ENCODE measurements at regions not wholly inside any gene's neighbourhood (a gene's known extent, or its start where the extent isn't known, plus 50 kb on each side); places are given as distances from the start of the nearest gene placed in this dataset.
"Not testable (repeated sequence)": the region's sequence is repeated elsewhere in the genome, so short reads cannot be mapped to it uniquely, and the experiment has no call there.

GRCh38 chr2:132347041-132347780 lies 69.4 kb upstream of the GPR39 start:
- H4K20me1 ChIP-seq (ENCODE audit: insufficient read depth); H3F3A ChIP-seq (replicated peaks; ENCODE audit: insufficient read depth); CTCF ChIA-PET; POLR2A ChIA-PET; H3K27me3 ChIP-seq (ENCODE audit: insufficient read depth); H3K36me3 ChIP-seq (replicated peaks in 1 of 2; ENCODE audit: control insufficient read depth in 1 of 2, insufficient read depth in 2 of 2, low read length in 1 of 2); H3K9me2 ChIP-seq; H3K79me2 ChIP-seq (ENCODE audit: insufficient read depth); H3K9me3 ChIP-seq; H3K4me1 ChIP-seq (ENCODE audit: control insufficient read depth in 1 of 2, insufficient read depth in 2 of 2, low read depth in 1 of 2, low read length in 1 of 2): not testable (repeated sequence)
- 2% methylated on average over 31 of the region's 34 CpGs for WGBS (ENCODE audit: low lambda C conversion rate)
- Histone ChIP-seq H3K4me3 (ENCODE audit: low read depth in 2 of 2, low read length in 1 of 2) (peak overlapping the region; percentile 60 to 62), H3K9ac (peak overlapping the region; percentile 81), H3K4me2 (peak overlapping the region; percentile 81), H2AFZ (ENCODE audit: low read depth) (peak overlapping the region; percentile 88), H3K27ac (ENCODE audit: low read depth in 2 of 2, low read length in 1 of 2) (peak overlapping the region; percentile 51 to 69; a peak in 2 of 4 replicates)
- TF ChIP-seq POLR2AphosphoS5 (IDR thresholded peaks at IDR 0.05; ENCODE audit: low read depth, low read length) (peak; percentile 58), TAF1 (IDR thresholded peaks at IDR 0.05; ENCODE audit: borderline replicate concordance, low read depth, low read length) (peak; percentile 60), NRF1 (IDR thresholded peaks at IDR 0.05; ENCODE audit: low read depth, low read length) (peak; percentile 39; the same call in 1 of the 2 replicates), MXI1 (IDR thresholded peaks at IDR 0.05; ENCODE audit: low read depth, low read length) (peak; percentile 27; the same call in 1 of the 2 replicates), ELF1 (IDR thresholded peaks at IDR 0.05) (peak; percentile 81), CHD2 (IDR thresholded peaks at IDR 0.05; ENCODE audit: low read length, partially characterized antibody) (peak; percentile 72), RCOR1 (IDR thresholded peaks at IDR 0.05; ENCODE audit: low read length) (0 out of 2 replicates have a peak, but pooled peaks have one; percentile 14), GABPA (IDR thresholded peaks at IDR 0.05; ENCODE audit: low read depth) (peak; percentile 80)
- peak; percentile 47 for DNase-seq

GRCh38 chr2:132349092-132349687 lies 67.4 kb upstream of the GPR39 start:
- not testable (repeated sequence) for H3K27ac ChIP-seq (ENCODE audit: low read depth in 2 of 2, low read length in 1 of 2)

DNA sequence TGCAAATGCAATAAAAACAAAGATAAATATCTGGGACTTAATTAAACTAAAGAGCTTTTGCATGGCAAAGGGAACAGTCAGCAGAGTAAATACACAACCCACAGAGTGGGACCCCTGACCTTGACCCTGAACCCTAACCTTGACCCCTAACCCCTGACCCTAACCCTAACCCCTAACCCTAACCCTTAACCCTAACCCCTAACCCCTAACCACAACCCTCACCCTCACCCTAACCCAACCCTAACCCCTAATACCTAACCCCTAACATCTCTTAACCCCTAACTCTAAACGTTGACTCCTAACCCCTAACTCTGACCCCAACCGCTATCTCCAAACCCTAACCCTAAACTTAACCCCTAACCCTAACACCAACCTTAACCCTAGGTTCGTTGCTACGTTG lies 64.9 kb upstream of the GPR39 start:
- H3K27ac ChIP-seq (ENCODE audit: low read depth in 2 of 2, low read length in 1 of 2); H3K9me3 ChIP-seq; H3F3A ChIP-seq (replicated peaks; ENCODE audit: insufficient read depth); H3K36me3 ChIP-seq (replicated peaks in 1 of 2; ENCODE audit: control insufficient read depth in 1 of 2, insufficient read depth in 2 of 2, low read length in 1 of 2); H3K79me2 ChIP-seq (ENCODE audit: insufficient read depth); POLR2A ChIA-PET; H3K9ac ChIP-seq; H3K9me2 ChIP-seq; H4K20me1 ChIP-seq (ENCODE audit: insufficient read depth); H3K27me3 ChIP-seq (ENCODE audit: insufficient read depth); H3K4me1 ChIP-seq (ENCODE audit: control insufficient read depth in 1 of 2, insufficient read depth in 2 of 2, low read depth in 1 of 2, low read length in 1 of 2); CTCF ChIA-PET; H2AFZ ChIP-seq (ENCODE audit: low read depth); DNase-seq: not testable (repeated sequence)
- WGBS (ENCODE audit: low lambda C conversion rate): 74% methylated on average over 4 of the region's 4 CpGs
- Histone ChIP-seq H3K4me3 (ENCODE audit: low read depth in 2 of 2, low read length in 1 of 2) (peak overlapping the region; percentile 13 to 47; a peak in 1 of 4 replicates), H3K4me2 (peak overlapping the region; percentile 84)

More at GRCh38 chr2:132349092-132349687, 67.4 kb upstream of the GPR39 start:
- H3F3A ChIP-seq (replicated peaks; ENCODE audit: insufficient read depth); H4K20me1 ChIP-seq (ENCODE audit: insufficient read depth); H3K9me2 ChIP-seq; H3K27me3 ChIP-seq (ENCODE audit: insufficient read depth); H3K79me2 ChIP-seq (ENCODE audit: insufficient read depth); POLR2A ChIA-PET; DNase-seq; H3K9me3 ChIP-seq; H3K4me2 ChIP-seq; H3K4me1 ChIP-seq (ENCODE audit: control insufficient read depth in 1 of 2, insufficient read depth in 2 of 2, low read depth in 1 of 2, low read length in 1 of 2); H2AFZ ChIP-seq (ENCODE audit: low read depth); H3K36me3 ChIP-seq (replicated peaks in 1 of 2; ENCODE audit: control insufficient read depth in 1 of 2, insufficient read depth in 2 of 2, low read length in 1 of 2); H3K9ac ChIP-seq: not testable (repeated sequence)
- peak; percentile 65 for TF ChIP-seq RAD21 (IDR thresholded peaks at IDR 0.05; ENCODE audit: low read length)
- TF ChIP-seq SMC3 (IDR thresholded peaks at IDR 0.05; ENCODE audit: low read depth, low read length): peak; percentile 55
- TF ChIP-seq, protein P1, sequence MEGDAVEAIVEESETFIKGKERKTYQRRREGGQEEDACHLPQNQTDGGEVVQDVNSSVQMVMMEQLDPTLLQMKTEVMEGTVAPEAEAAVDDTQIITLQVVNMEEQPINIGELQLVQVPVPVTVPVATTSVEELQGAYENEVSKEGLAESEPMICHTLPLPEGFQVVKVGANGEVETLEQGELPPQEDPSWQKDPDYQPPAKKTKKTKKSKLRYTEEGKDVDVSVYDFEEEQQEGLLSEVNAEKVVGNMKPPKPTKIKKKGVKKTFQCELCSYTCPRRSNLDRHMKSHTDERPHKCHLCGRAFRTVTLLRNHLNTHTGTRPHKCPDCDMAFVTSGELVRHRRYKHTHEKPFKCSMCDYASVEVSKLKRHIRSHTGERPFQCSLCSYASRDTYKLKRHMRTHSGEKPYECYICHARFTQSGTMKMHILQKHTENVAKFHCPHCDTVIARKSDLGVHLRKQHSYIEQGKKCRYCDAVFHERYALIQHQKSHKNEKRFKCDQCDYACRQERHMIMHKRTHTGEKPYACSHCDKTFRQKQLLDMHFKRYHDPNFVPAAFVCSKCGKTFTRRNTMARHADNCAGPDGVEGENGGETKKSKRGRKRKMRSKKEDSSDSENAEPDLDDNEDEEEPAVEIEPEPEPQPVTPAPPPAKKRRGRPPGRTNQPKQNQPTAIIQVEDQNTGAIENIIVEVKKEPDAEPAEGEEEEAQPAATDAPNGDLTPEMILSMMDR (IDR thresholded peaks at IDR 0.05): peak; percentile 87
- peak overlapping the region in 1 of 2 experiments; percentile 19; a peak in 1 of 4 replicates for H3K4me3 ChIP-seq (ENCODE audit: low read depth in 2 of 2, low read length in 1 of 2)
- CTCF ChIA-PET: interaction anchor here (0.6 to 2.0 kb wide), 18 partner anchors 58 to 822 kb away, joined by 3 to 30 read pairs (median 4); partner anchors contain the start of gene GPR39
- WGBS (ENCODE audit: low lambda C conversion rate): 23% methylated on average over 8 of the region's 8 CpGs
